Activated CD4-positive, alpha-beta T cell treated with anti-CD3 and anti-CD28 coated beads for 24 hours (primary cell): ENCODE measurements at regions not wholly inside any gene's neighbourhood (a gene's known extent, or its start where the extent isn't known, plus 50 kb on each side); places are given as distances from the start of the nearest gene placed in this dataset.

ENCODE experiments used
- DNase-seq, 2 donors: peaks; one replicate each; pipeline ENCODE4 v3.0.0-alpha.2; 2020; ENCODE audit warnings: low read depth in 2 of 2

DNA sequence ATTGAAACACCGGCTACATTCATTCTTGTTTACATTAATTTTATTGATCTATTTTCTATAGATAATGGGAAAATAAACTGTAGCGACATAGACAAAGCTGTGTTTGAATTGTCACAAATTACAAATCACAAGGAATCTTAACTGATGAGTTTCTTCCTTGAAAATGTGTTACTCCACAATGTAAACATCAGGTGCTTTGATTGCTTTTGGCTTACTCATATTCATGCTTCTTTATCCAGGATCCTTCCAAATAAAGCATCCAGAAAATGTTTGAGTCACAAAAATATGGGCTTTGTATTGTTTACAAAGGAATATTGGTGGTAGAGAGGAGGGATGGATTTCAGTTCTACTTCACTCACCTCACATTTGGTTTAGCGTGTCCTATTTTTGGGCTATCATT lies 64.0 kb downstream of the BMP2 start:
- DNase-seq, result no peak

GRCh38 chr20:6832811-6833210 lies 65.3 kb downstream of the BMP2 start:
- no peak for DNase-seq

GRCh38 chr20:6835609-6836008 lies 68.1 kb downstream of the BMP2 start:
- no peak for DNase-seq

GRCh38 chr20:6836821-6837374 lies 69.4 kb downstream of the BMP2 start:
- no peak for DNase-seq

- DNase-seq, result no peak
Measured at GRCh38 chr20:6837730-6838129, 70.2 kb downstream of the BMP2 start.

DNA sequence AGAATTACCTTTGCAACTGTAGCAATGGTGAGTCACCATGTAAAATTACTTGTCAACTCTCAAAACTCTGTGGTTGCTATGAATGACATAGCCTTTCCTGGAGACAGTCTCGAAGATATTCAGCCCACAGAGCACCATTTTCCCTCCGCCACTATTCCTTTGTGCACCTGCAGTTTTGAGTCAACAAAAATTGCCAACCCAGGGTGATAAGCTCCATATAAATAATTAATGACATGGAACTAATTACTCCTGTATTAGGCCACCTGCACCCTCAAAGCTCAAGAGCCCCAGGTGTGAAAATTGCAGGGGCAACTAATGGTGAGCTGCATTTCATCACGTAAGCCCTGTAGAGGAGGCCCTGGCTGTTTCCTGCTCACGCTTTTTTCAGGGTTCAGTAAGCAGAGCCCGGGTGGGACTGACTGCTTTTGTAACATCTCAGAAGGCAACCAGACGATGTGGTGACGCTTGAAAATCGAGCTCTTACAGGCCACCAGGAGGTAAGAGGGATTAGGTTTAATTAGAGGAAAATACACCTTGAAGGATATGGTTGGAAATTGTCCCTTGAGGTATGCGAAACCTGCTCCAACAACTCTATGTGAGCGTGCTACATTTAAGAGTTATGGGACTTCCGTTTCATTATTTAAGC lies 70.8 kb downstream of the BMP2 start:
- no peak for DNase-seq

- no peak for DNase-seq
Measured at GRCh38 chr20:6841128-6841527, 73.6 kb downstream of the BMP2 start.

- no peak for DNase-seq
Measured at GRCh38 chr20:6845141-6845540, 77.7 kb downstream of the BMP2 start.

GRCh38 chr20:6848041-6848440 lies 80.6 kb downstream of the BMP2 start:
- no peak for DNase-seq

DNA sequence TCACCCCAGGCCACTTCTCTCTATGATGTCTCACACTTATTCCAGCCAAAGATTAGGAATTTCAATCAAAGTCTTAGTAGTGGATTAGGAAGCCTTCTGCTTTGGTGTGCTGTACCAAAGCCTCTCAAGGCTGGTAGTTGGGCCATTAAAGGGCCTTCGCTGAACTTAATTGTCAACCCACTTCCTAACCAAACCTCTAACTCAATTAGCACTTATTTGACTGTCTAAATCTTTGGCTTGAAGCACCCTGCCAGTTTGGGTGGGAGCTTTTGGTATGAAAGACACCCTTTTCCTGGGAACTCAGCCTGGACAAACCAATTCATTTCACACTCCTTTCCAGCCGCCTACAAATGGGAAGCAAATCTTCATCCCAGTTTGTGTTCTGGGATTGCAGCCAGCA lies 81.5 kb downstream of the BMP2 start:
- no peak for DNase-seq

- no peak for DNase-seq
Measured at GRCh38 chr20:6851136-6851535, 83.7 kb downstream of the BMP2 start.

- no peak for DNase-seq
Measured at GRCh38 chr20:6852478-6852877, 85.0 kb downstream of the BMP2 start.

DNA sequence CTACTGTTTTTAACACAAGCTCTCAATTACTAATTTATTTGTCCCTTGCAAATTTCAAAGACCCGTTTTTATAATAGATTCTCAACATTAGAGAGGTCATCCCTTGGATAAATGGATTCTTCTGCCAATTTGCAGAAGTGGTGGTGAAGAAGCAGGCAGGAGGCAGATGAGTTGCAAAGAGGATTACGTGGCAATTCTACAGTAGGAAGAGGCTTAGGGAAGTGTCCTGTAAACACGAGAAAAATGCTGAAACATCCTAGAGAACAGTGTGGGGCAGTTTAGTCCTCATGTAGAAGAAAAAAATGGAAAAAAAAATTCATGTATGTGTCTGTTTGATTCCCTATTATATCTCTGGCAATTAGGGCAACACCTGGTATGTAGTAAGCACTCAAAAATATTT lies 87.6 kb downstream of the BMP2 start:
- no peak for DNase-seq

DNA sequence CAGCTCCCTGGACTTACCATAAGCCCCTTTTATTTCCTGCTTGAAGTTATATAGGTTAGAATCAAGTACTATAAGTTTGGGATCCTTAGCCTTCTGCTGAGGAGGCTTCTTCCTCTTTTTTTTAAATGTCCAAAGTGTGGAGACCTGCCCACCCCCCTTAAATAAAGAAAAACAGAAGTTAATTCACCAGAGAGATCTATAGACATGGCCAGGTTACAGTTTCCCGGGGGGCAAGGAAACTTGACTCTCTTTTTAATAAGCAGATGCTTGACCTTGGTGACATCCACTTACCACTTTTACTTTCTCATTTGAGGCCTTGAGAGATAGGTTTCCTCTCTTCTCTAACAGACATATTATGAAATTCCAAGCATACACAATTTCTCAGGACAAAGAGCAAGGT lies 88.3 kb downstream of the BMP2 start:
- no peak for DNase-seq

DNA sequence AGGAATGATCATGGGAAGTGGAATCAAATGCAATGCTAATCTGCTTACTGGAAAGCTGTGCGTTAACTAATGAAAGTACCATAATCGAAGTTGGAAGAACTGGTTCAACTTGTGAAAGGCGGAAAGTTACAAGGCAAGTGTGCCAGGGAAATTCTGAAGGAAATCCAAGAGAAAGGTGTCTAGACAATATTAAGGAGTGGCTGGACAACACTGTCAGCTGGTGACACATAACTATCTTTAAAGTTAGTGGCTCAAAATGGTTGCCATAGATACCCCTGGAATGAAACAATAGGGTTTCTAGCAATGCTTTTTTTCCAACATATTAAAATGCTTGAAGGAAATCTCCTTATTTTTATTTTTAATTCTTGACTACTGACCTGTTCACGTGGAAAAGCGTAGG lies 90.4 kb downstream of the BMP2 start:
- DNase-seq, result no peak

DNA sequence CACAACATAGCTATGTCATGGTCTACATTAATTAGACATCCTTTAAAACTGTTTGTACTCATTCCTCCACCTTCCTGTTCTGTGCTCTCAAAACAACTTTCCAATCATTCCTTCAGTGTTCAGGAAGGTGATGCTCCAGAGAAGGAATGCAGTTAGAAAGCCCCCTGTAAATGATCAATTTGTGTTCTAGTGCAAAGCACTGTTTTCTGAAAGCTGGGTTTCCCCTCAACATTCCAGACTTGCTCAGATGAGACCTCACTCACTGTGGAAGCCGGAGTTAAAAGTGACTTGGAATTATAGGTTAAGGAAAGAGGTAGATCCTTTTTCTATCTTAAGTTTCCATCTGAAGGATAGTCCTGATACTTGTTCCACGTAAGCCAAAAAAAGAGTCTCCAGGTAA lies 95.9 kb downstream of the BMP2 start:
- no peak for DNase-seq

DNA sequence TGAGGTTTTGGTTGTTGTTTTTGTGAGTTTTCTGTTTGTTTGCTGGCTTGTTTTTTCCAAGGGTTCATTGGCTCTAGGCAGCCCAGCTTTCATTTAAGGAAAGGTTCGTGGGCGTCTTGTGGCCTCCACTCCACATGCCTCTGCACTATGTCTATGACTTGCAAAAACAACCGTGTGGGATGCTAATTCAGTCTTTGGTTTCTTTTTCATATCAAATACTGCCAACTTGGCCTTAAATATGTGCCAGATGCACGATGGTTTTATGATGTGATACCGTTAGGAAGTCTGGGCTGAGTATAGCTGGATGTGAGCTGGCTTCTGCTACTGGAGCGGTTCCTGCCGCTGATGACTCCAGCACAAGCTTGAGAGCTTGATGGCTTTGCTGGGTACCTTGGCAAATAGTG lies 96.3 kb downstream of the BMP2 start:
- no peak for DNase-seq

GRCh38 chr20:6864740-6865139 lies 97.3 kb downstream of the BMP2 start:
- DNase-seq, result no peak

- DNase-seq, result no peak
Measured at GRCh38 chr20:6866741-6867140, 99.3 kb downstream of the BMP2 start.

DNA sequence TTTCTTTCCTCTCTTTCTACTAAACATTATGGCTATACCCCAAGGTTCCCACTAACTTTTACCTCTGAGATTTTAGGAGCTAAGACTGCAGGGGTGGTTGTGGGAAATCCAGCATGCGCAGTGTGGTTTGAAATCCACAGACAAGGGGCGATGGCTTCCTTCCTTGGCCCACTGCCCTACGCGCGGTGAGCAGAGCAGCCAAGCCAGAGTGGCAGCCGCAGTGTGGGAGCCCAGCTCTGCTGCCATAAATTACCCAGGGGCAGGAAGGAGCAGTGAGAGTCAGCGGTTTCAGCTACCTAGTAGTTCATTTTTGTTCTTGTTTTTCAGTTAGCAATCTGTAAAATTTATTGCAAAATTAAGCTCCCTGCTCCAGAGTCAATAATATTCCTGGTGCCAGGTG lies 101.4 kb downstream of the BMP2 start:
- no peak for DNase-seq

- DNase-seq, result no peak
Measured at GRCh38 chr20:6870559-6870958, 103.1 kb downstream of the BMP2 start.

DNA sequence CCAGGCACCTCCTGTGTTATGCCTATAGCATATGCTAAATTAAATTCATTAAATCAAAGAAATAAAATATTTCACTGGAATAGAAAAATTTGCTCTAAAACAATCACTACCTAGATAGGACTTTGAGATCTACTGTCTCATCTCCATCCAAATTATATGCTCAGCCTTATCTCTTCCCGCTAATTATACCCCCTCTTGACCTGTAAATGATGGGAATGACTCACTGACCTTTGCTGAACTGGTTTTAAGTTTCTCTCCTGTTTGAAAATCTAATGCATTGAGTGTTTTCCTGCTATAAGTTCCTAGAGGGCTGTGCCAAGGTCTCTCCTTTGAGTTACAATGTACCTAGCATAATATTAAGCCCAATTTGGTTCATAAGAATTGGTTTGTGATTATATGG lies 110.1 kb downstream of the BMP2 start:
- no peak for DNase-seq

DNA sequence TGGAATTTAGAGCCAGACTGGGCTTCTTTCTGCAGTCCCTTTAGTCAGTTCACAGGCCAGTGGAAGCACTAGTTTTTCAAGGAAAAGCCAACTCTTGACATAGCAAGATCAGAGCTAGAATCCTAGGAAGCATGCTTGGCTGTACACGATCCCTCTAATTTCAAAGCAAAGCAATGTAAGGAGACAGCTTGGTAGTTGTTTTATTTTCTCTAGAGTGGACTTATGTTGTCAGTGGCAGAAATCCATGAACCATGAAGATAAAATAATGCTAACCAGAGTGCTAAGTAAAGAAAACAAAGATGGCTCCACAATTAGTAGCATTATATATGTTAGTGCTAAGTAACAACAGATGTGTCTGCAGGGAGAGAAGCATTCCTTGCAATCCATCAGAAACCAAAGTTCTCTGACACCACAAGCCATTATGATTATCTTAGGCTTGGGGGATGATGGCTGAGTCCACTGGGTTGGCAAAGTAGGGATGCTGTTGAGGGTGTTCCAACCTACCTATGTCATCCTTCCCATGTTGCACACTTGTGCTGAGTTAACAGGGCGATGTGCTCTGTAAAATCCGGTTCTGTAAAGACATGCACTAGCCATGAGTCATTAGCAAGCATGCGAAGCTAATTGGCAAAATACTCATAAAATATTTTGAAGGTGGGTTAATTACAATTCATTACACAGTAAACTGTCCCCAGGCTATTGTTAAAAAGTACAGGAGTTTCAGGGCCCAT lies 115.2 kb downstream of the BMP2 start:
- DNase-seq, result no peak

GRCh38 chr20:6884114-6884513 lies 116.6 kb downstream of the BMP2 start:
- DNase-seq, result no peak
